GM19463 (cell line): ENCODE measurements at regions not wholly inside any gene's neighbourhood (a gene's known extent, or its start where the extent isn't known, plus 50 kb on each side); places are given as distances from the start of the nearest gene placed in this dataset.
"Not testable (repeated sequence)": the region's sequence is repeated elsewhere in the genome, so short reads cannot be mapped to it uniquely, and the experiment has no call there.

Experiments used
- ATAC-seq: cut with Tn5 transposase; IDR thresholded peaks from one replicate; pipeline ENCODE4 v1.9.1; 2021; ENCODE audit warnings: mild to moderate bottlenecking, moderate library complexity; ENCODE audit not compliant: unreplicated experiment

DNA sequence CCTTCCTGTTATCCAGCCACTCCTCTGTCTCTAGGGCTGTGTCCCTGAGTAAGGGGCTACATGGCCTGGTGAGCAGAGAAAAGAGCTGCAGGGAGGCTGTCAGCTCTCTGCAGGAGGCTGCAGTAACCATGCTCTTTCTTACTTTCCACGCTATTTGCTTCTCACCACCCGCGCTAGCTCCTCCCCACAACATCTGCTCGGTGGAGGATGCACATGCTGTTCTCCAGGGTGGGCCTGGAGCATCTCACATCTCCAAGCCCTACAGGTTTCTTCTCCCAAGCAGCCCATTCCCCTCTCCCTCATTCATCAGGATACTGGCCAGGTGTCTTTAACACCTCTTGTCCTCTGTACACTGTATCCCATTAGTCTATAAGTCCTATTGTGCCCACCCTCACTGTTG lies 103.8 kb downstream of the IER5 start:
- ATAC-seq = no peak

DNA sequence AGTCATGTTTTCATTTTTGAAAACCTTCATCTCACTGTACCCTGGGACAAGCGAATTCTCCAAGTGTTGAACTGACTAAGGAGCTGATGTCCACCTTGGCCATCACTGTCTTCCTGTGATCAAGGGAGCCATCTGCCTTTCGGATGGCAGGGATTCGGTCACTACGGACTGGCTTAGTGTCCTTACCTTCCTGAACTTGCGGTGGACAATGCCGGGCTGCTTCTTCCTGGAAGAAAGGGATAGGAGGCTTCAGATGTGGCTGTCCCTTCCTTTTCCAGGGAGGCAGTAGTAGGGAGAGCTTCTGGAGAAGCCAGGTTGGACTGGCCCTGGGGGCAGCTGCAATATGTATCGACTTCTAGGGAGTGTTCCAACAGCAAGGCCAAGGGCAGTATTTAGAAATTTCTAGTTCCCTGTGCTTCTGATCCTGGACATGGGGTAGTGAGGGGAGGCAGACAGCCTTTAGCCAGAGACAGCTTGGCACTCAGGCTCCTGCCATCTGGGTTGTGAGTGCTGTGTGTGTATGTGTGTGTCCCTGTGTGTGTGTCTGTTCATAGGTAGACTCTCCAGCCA lies 114.6 kb downstream of the IER5 start:
- no peak for ATAC-seq

DNA sequence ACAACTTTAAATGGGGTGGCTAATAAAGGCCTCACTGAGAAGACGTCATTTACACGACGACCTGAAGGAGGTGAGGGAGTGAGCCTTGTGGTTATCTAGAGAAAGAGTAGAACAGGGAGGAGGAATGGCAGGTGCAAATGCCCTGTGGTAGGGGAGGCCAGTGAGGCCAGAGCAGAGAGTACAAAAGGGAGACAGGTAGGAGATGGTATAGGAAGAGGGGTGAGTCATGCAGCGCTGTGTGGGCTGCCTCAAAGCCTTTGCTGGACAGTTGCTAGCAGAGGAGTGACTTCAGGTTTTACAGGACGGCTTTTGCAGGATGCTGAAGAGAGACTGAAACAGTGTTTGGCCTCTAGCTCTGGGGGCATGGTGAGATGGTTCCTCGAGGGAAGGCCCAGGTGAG lies 116.0 kb downstream of the IER5 start:
- no peak for ATAC-seq

DNA sequence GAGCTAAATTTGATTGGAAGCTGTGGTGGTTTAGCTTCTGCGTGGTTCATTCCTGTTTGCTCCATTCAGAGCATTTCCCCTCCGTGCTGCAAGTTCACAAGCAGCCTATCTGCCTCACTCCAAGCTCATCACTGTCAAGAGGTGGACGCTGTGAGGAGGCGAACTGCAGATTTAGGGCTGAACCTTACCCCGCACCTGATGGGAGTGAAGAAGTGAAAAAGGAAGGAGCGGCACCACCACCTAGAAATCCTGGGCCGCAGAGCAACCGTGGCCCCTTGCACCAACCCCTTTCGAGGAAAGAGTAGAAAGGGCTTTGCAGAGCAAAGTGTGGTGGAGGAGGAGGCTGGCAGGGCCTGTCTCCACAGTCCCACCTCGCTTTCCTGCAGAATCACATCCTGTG lies 117.4 kb downstream of the IER5 start:
- ATAC-seq = no peak

DNA sequence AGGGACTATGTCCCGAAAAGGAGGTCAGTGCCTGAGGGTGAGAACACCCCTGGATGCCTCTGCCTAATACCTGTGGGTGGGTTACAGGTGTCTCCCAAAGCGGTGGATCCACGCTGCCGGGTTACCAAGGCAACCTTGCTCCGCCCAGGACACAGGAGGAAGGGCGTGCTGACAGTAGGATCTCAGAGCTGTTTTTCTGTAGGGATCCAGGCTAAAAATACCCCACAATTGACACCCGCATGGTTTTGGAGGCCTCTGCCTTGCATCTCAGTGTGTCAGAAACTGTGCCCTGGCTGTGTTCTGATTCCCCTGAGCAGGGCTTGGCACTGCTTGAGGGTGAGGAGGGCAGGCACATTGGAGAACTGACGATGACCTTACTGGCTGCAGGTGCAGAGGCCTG lies 118.0 kb downstream of the IER5 start:
- no peak for ATAC-seq

DNA sequence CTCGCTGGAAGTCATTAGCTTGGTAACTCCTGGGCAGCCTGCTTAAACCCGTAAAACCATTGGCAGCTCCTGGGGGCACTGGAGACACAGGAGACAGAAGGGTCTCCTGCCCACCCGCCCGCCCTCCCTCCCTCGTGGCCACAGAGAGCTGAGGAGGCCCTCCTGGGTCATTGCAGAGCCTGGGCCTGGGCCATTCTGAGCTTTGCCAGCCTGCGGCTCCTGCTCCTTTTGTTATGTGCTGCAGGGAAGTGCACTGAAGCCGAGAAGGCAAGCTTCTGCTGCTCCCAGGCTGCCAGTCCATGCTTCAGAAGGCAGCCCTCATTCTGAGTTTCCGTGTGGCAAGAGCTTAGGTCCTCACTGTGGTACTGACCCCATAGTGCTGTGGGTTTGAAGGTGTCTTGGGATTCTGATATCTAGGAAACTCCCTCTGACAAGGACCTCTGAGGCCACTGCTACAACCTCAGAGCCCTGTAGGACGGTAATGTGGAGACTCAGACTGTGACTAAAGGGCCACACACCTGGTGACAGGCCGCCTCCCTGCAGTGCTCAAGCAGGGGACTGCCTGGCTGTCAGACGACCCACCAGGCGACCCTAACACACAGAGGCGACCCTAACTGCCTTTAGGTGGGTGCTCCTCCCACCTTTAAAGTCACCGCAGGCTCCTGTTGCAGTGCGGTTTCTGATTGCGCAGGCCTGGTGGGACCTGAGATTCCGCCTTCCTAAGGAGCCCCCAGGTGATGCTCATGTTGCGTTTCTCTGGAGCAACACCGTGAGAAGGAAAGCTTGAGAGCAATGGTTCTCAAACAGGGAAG lies 118.7 kb downstream of the IER5 start:
- ATAC-seq = no peak

DNA sequence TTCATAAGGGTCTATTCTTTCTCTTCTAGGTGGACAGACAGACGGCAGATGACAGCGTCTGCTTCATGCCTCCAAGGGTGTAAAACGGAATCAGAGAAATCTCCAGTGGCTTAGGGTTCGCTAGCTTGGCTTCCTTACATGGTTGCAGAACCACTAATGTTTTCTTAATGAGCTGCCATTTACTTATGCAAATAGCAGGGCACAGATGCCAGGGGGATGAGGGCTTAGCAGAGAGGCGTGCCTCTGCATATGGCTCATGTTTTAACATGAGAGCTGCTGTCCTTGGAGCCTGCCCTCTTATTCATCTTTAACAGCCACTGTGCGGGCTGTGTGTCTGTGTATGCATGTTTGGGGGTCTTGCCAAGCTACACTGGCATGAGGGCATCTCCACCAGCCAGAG lies 119.6 kb downstream of the IER5 start:
- no peak for ATAC-seq

DNA sequence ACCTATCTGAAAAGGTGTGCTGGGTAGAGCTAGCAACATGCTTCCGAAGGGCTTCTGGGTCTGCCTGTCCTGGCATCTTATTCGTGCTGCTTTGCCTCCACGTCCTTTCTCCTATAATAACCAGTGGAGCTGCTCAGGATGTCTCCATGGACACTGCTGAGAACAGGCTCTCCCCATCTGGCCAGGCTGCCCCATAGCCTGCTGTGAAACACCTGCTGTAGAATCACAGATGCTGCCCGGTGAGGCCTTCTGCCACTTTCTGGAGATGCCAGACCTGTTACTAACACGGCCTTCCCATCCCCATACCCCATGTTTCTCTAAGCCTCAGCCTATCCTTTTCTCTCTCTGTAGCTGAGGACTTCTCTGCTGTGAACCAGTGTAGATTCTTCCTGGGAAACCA lies 120.5 kb downstream of the IER5 start:
- ATAC-seq = no peak

DNA sequence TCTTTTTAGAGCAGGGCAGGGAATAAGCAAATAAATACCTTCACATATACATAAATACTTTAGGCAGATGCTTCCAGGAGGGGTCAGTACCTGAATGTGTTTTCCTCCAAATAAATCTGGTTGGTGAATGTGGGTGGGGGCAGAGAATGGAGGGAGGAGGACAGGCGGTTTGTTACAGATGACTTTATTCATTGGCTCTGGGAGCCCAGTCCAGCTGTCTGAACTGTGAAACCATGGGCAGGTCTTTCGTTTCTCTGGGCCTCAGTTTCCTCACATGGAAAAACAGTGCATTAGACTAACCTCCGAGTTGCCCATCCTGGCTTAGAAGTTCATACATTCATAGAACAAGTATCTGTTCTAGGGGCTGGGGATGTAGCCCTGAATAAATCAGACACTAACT lies 124.6 kb downstream of the IER5 start:
- no peak for ATAC-seq

DNA sequence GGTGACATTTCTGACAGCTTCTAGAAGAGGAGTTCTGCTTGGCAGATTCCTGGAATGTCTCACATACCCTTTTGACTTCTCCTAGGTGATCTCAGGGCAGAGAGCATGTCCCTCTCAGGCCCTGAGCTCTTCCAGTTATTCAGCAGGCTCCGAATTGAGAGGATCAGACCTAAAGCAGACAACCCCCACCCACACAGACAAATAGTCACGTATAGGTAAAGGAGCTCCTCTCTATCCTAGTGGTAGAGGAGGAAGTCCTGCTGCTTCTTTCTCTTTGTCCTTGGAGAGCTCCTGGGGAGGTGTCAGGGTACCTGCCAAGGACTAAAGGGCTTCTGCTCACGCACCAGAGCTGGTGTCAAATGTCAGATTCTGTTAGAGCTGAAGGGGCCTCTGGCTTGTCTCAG lies 128.1 kb downstream of the IER5 start:
- no peak for ATAC-seq

DNA sequence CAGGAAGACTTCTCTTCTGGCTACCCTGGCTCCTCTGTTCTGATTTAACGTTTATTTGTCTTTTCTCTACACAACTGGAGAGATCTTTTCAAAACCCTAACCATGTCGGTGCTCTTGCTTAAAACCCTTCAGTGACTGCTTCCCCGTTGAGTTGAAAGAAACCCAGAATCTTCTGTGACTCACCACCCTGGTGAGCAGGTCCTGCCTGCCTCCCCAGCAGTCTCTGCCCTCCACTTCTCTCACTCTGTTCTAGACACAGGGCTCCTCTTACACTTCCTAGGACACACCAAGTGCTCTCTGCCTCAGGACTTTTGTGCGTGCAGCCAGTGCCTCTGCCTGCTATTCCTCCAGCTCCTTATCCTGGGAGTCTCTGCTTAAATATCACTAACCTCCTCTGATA lies 131.4 kb downstream of the IER5 start:
- ATAC-seq = no peak

DNA sequence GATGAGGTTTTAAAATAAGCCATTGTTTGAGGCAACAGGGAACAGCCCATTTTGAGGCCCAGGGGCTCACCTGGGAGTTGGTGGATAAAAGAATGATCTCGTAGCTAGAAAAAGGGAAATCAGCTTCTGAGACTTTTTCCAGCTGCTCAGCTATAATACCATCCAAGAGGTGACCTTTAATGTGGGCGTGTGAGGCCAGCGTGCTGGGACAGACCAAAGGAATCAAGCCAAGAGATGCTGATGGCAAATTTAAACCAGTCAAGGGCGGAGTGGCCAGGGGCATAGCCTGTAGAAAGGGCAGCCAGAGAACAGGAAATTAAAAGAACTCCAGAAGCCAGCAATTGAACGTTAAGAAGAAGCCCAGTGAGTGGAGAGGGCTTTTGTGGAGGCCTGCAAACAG lies 132.6 kb downstream of the IER5 start:
- no peak for ATAC-seq

DNA sequence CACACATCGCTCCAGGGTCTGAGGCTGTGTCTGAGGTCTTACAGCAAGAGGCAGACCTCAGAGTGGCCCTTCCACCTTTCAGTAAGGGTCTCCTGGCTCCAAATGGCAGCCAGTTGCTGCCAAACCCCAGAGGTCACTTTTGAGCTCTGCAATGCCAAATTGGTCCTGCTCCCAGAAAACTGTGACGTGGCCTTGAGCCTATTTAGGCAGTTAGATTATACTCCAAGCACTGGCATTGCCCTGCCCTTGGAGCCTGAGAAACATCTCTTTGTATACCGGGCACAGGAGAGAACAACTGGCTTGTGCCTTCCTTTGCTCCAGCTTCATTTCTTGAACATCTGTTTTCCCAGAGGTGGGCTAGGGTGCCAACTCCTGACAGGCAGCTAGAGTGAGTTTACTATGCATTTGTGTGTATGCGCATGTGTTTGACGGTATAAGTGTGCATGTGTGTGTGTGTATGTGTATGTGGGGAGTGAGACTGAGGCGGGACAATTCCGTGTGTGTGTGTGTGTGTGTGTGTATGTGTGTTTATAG lies 134.5 kb downstream of the IER5 start:
- ATAC-seq = no peak

DNA sequence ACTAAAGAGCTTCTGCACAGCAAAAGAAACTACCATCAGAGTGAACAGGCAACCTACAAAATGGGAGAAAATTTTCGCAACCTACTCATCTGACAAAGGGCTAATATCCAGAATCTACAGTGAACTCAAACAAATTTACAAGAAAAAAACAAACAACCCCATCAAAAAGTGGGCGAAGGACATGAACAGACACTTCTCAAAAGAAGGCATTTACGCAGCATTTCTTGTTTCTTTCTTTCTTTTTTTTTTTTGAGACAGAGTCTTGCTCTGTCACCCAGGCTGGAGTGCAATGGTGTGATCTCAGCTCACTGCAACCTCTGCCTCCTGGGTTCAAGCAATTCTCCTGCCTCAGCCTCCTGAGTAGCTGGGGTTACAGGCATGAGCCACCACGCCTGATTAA lies 138.2 kb downstream of the IER5 start:
- not testable (repeated sequence) for ATAC-seq

DNA sequence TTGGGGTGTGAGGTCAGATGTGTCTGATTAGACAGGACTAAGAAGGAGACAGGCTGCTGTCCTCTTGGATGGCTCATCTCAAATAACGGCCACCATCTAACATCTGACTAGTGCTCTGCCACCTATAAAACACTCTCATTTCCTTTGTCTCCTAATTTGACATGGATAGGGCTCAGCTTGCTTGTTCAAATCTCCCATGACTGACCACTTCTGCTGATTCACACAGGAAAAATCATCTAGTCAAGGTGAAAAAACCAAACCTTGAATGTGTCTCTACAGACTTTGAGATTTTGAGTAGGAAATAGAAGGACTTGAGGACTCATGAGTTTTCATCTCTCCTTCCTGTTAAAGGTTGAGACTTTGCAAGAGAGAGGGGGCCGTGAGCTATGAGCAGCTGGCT lies 150.6 kb downstream of the IER5 start:
- ATAC-seq = no peak

DNA sequence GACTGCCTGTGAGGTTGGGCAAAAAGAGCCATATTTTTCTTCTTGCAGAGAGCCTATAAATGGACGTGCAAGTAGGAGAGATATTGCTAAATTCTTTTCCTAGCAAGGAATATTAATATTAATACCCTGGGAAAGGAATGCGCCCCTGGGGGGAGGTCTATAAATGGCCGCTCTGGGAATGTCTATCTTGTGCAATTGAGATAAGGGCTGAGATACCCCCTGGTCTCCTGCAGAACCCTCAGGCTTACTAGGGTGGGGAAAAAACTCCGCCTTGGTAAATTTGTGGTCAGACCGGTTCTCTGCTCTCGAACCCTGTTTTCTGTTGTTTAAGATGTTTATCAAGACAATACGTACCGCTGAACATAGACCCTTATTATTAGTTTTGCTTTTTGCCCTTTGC lies 157.8 kb downstream of the IER5 start:
- ATAC-seq = not testable (repeated sequence)

DNA sequence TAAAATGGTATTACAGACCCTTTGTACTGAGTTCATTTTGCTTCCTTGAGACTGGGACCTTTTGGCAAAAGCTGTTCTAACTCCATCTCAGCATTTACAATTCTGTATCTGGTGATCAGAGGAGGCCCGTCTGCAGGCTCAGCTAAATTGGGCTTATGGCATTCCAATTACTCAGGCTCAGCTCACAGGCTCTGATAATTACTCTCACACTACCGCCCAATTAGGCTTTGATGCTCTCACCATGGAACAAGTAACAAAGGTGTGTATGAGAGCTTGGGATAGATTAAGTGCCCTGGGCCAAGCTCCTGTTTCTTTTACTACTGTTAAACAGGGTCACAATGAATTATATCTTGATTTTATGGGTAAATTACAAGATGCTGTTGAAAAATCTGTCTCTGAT lies 159.9 kb downstream of the IER5 start:
- not testable (repeated sequence) for ATAC-seq

DNA sequence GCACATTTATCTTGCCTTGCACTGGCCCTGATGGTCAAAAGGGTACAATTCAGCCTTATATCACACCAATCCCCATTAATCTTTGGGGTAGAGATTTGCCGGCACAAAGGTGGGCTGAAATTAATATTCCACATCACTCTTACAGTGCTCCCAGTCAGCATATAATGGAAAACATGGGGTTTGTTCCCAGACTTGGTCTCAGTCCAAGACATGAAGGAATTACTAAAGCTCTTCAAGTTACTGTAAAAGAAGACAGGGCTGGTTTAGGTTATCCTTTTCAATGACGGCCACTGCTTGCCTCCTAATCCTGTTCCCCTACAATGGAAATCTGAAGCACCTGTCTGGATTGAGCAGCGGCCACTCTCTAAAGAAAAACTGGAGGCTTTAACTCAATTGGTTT lies 160.7 kb downstream of the IER5 start:
- no peak for ATAC-seq

DNA sequence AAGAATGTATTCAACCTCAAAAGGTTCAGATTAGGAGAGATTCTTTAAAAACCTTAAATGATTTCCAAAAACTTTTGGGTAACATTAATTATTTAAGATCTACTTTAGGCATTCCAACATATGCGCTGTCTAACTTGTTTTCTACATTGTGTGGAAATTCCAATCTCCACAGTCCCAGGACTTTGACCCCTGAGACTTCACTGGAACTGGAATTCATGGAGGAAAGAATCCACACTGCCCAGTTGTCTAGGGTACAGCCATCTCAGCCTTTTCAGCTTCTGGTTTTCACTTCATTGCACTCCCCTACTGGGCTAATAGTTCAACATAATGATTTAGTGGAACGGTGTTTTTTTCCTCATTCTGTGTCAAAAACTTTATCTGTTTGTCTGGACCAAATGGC lies 161.5 kb downstream of the IER5 start:
- no peak for ATAC-seq

DNA sequence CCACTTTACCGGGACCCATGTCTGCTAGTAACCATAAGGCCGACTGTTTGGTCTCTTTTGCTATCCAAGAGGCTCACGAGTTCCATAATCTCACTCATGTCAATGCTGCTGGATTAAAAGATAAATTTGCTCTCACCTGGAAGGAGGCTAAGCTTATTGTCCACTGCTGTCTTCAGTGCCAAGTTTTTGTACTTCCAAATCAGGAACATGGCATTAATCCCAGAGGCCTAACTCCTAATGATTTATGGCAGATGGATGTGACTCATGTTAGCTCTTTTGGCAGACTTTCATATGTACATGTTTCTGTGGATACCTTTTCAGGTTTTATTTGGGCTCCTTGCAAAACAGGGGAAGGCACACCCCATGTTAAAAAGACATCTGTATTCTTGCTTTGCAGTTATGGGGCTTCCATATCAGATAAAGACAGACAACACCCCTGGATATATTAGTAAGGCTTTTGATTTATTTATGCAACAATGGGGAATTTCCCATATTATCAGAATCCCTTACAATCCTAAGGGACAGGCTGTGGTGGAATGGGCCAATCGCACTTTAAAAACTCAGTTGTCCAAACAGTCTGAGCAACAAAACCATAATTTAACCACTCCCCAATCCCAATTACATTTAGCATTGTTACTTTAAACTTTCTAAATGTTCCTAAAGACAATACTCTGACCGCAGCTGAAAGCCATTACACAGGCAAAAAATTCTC lies 162.7 kb downstream of the IER5 start:
- no peak for ATAC-seq

DNA sequence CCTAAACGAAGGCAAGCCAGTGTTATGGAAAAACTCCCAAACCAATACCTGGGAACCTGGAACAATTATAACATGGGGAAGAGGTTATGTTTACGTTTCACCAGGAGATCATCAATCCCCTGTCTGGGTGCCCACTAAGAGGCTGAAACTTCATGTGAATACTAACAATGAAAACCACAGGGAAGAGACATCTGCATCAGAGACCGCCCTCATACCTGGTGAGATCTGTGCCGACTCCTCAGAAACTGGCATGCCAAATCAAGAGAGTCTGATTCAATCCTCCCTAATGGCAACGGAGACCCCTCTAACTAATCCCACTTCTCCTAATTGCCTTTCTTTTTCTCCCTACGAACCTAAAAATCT lies 163.2 kb downstream of the IER5 start:
- ATAC-seq = no peak

DNA sequence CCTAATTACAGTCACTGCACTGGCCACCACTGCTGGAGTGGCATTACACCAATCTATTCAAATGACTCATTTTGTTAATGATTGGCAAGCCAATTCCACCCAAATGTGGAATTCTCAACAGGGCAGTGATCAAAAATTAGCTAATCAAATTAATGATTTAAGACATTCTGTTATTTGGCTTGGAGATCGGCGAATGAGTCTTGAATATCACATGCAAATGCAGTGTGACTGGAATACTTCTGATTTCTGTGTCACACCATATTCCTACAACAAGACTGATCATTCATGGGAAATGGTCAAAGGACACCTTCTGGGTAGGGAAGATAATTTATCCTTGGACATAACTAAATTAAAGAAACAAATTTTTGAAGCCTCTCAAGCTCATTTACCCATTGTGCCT lies 165.1 kb downstream of the IER5 start:
- ATAC-seq = not testable (repeated sequence)
